Astrocyte (in vitro differentiated cells and primary cell): ENCODE measurements at regions not wholly inside any gene's neighbourhood (a gene's known extent, or its start where the extent isn't known, plus 50 kb on each side); places are given as distances from the start of the nearest gene placed in this dataset.

Experiments
- DNase-seq: peaks from one replicate; pipeline ENCODE4 v3.0.0-alpha.2; 2010; ENCODE audit warnings: low read depth
- FAIRE-seq: peaks from 2 replicates; lab custom pipeline; 2011; peaks lifted over from hg19 to GRCh38; lab: Jason Lieb, UNC
- H2AFZ ChIP-seq: 2 replicates; pipeline ENCODE4 v1.6.0; 2012; ENCODE audit warnings: low read depth, low read length, inconsistent platforms
- H3K27ac ChIP-seq: 2 replicates; pipeline ENCODE4 v1.5.1; 2011; ENCODE audit warnings: low read depth, low read length, inconsistent platforms
- H3K27me3 ChIP-seq: 2 replicates; pipeline ENCODE4 v1.6.0; 2011; ENCODE audit warnings: low read length, inconsistent platforms; ENCODE audit not compliant: insufficient read depth
- H3K36me3 ChIP-seq: 2 replicates; pipeline ENCODE4 v1.5.1; 2011; ENCODE audit warnings: low read length, inconsistent platforms; ENCODE audit not compliant: insufficient read depth
- H3K4me1 ChIP-seq: 2 replicates; pipeline ENCODE4 v1.5.1; 2011; ENCODE audit warnings: low read length, inconsistent platforms; ENCODE audit not compliant: insufficient read depth
- H3K4me2 ChIP-seq: 2 replicates; pipeline ENCODE4 v1.6.0; 2012; ENCODE audit warnings: low read length, inconsistent platforms
- H3K4me3 ChIP-seq: 2 replicates; pipeline ENCODE4 v1.5.1; 2011; ENCODE audit warnings: low read depth, mild to moderate bottlenecking, low read length, inconsistent platforms; ENCODE audit not compliant: insufficient read depth
- H3K79me2 ChIP-seq: 2 replicates; pipeline ENCODE4 v1.6.0; 2012; ENCODE audit warnings: mild to moderate bottlenecking, low read length, inconsistent platforms; ENCODE audit not compliant: insufficient read depth
- H3K9ac ChIP-seq: 2 replicates; pipeline ENCODE4 v1.6.0; 2012; ENCODE audit warnings: mild to moderate bottlenecking, low read length, inconsistent platforms
- H3K9me3 ChIP-seq: 2 replicates; pipeline ENCODE4 v1.5.1; 2012; ENCODE audit warnings: low read depth, mild to moderate bottlenecking, low read length, inconsistent platforms; ENCODE audit not compliant: insufficient read depth
- H4K20me1 ChIP-seq: 2 replicates; pipeline ENCODE4 v1.6.0; 2012; ENCODE audit warnings: low read length, inconsistent platforms; ENCODE audit not compliant: insufficient read depth
- H3K27ac Mint-ChIP-seq: one replicate; pipeline ENCODE4 v1.8.0; 2021; ENCODE audit warnings: mild to moderate bottlenecking, mixed read lengths; ENCODE audit not compliant: unreplicated experiment
- H3K27me3 Mint-ChIP-seq: one replicate; pipeline ENCODE4 v1.8.0; 2021; ENCODE audit warnings: low read depth, mixed read lengths; ENCODE audit not compliant: unreplicated experiment
- H3K36me3 Mint-ChIP-seq: one replicate; pipeline ENCODE4 v1.8.0; 2021; ENCODE audit warnings: low read depth, mixed read lengths; ENCODE audit not compliant: unreplicated experiment
- H3K4me1 Mint-ChIP-seq: one replicate; pipeline ENCODE4 v1.8.0; 2021; ENCODE audit warnings: low read depth, mixed read lengths; ENCODE audit not compliant: unreplicated experiment
- H3K4me3 Mint-ChIP-seq: one replicate; pipeline ENCODE4 v1.8.0; 2021; ENCODE audit warnings: mild to moderate bottlenecking, moderate library complexity, mixed read lengths; ENCODE audit not compliant: unreplicated experiment
- H3K9me3 Mint-ChIP-seq: one replicate; pipeline ENCODE4 v1.8.0; 2021; ENCODE audit warnings: mild to moderate bottlenecking, mixed read lengths; ENCODE audit not compliant: unreplicated experiment
- EZH2 ChIP-seq: IDR thresholded peaks from 2 replicates; pipeline ENCODE4 v1.6.1; 2012; ENCODE audit warnings: mild to moderate bottlenecking, low read length, inconsistent platforms; ENCODE audit not compliant: insufficient read depth
- TF ChIP-seq, protein P1 (sequence below): IDR thresholded peaks from 2 replicates; pipeline ENCODE4 v1.5.1; 2011; ENCODE audit warnings: low read depth, mild to moderate bottlenecking, inconsistent platforms, low read length, moderate library complexity; ENCODE audit not compliant: insufficient read depth

DNA sequence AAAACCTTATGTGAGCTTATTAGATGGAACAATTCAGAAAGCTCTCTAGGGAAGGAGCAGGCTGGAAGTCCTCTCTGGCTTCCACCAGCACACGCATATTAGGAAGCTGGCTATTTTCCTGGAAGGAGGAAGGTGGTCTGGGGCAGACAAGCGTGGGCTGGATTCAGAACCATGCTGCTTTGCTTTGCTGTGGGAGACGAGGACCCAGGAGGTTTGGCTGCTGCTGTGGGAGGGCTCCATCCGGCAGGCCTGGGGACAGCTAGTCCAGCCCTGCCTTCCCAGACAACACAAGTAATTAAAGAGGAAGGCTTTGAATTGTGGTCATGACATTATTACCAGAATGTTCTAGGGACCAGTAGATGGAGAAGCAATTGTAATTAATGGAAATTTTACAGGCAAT is 238.8 kb upstream of the MYT1L start:
- Histone ChIP-seq H3K9me3 (peaks cover 30% of the 10 kb centered on the region), H3K36me3 (no peaks in the 10 kb centered on the region), H4K20me1 (no peaks in the 10 kb centered on the region), H3K4me3 (no peak overlapping the region), H2AFZ (no peak overlapping the region), H3K4me1 (no peaks in the 10 kb centered on the region), H3K27ac (no peak overlapping the region), H3K79me2 (no peaks in the 10 kb centered on the region), H3K9ac (no peak overlapping the region), H3K27me3 (no peaks in the 10 kb centered on the region), H3K4me2 (no peak overlapping the region)
- no peak for TF ChIP-seq EZH2
- TF ChIP-seq, protein P1, sequence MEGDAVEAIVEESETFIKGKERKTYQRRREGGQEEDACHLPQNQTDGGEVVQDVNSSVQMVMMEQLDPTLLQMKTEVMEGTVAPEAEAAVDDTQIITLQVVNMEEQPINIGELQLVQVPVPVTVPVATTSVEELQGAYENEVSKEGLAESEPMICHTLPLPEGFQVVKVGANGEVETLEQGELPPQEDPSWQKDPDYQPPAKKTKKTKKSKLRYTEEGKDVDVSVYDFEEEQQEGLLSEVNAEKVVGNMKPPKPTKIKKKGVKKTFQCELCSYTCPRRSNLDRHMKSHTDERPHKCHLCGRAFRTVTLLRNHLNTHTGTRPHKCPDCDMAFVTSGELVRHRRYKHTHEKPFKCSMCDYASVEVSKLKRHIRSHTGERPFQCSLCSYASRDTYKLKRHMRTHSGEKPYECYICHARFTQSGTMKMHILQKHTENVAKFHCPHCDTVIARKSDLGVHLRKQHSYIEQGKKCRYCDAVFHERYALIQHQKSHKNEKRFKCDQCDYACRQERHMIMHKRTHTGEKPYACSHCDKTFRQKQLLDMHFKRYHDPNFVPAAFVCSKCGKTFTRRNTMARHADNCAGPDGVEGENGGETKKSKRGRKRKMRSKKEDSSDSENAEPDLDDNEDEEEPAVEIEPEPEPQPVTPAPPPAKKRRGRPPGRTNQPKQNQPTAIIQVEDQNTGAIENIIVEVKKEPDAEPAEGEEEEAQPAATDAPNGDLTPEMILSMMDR, result no peak
- no peak for FAIRE-seq
- no peaks in the 10 kb centered on the region for H3K9me3 Mint-ChIP-seq
- H3K36me3 Mint-ChIP-seq, result no peaks in the 10 kb centered on the region
- no peak for DNase-seq
- H3K27ac Mint-ChIP-seq, result no peak overlapping the region
- H3K4me1 Mint-ChIP-seq, result no peaks in the 10 kb centered on the region
- peaks cover 32% of the 10 kb centered on the region for H3K27me3 Mint-ChIP-seq
- no peak overlapping the region for H3K4me3 Mint-ChIP-seq

DNA sequence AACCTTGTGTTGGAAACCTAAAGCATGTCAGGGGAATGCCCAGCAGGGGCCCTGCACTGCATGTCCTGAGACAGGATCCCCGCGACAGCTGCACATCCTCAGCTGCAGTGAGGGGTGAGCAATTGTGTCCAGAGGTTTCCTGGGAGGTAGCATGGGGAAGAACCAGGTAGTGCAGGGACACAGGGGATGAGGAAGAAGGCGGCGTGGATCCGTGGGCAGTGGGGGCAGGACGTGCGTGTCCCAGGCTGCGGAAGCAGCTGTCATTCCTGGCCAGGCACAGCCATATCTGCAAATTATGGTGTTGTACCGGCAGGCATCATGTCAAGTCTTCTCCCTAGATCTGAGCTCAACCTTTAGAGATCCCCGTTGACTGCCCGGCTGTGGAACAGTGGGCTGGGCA is 238.2 kb upstream of the MYT1L start:
- H3K9ac ChIP-seq, result no peak overlapping the region
- H3K9me3 ChIP-seq, result peaks cover 29% of the 10 kb centered on the region
- no peaks in the 10 kb centered on the region for H3K79me2 ChIP-seq
- H3K4me1 ChIP-seq, result no peaks in the 10 kb centered on the region
- no peaks in the 10 kb centered on the region for H3K27me3 ChIP-seq
- no peak overlapping the region for H3K4me3 ChIP-seq
- no peak for DNase-seq
- H3K27ac ChIP-seq, result no peak overlapping the region
- Mint-ChIP-seq H3K36me3 (no peaks in the 10 kb centered on the region), H3K27ac (no peak overlapping the region), H3K27me3 (peaks cover 36% of the 10 kb centered on the region), H3K4me3 (no peak overlapping the region), H3K4me1 (no peaks in the 10 kb centered on the region), H3K9me3 (no peaks in the 10 kb centered on the region)
- TF ChIP-seq EZH2, result no peak
- TF ChIP-seq, protein P1, result no peak
- no peak overlapping the region for H2AFZ ChIP-seq
- no peaks in the 10 kb centered on the region for H4K20me1 ChIP-seq
- no peak overlapping the region for H3K4me2 ChIP-seq
- FAIRE-seq, result no peak
- H3K36me3 ChIP-seq, result no peaks in the 10 kb centered on the region

DNA sequence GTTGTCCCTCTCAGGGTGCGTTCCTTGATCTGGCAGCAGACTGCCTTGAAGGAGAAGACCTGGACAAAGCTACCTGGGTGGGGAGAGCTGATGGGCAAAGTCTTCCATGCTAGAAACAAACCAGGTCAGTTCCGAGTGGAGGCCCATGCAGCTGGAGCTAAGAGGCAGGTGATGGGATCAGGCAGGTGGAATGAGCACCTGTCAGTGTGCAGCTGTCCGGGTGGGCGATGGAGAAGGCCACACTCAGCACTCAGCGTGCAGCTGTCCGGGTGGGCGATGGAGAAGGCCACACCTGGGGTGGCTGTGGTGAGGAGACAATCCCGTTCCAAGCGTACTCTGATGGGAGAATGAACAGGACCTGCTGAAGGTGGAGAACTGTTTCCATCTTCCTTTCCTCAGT is 237.3 kb upstream of the MYT1L start:
- Mint-ChIP-seq H3K27me3 (peaks cover 41% of the 10 kb centered on the region), H3K27ac (no peak overlapping the region), H3K4me3 (no peak overlapping the region), H3K9me3 (no peaks in the 10 kb centered on the region), H3K4me1 (no peaks in the 10 kb centered on the region), H3K36me3 (no peaks in the 10 kb centered on the region)
- Histone ChIP-seq H3K27ac (no peak overlapping the region), H3K4me1 (no peaks in the 10 kb centered on the region), H4K20me1 (no peaks in the 10 kb centered on the region), H3K9ac (no peak overlapping the region), H3K36me3 (no peaks in the 10 kb centered on the region), H3K4me2 (no peak overlapping the region), H3K4me3 (no peak overlapping the region), H3K27me3 (no peaks in the 10 kb centered on the region), H2AFZ (no peak overlapping the region), H3K9me3 (peaks cover 20% of the 10 kb centered on the region), H3K79me2 (no peaks in the 10 kb centered on the region)
- DNase-seq, result no peak
- no peak for FAIRE-seq
- TF ChIP-seq, protein P1, result no peak
- no peak for TF ChIP-seq EZH2
